ENCODE measurements at regions not wholly inside any gene's neighbourhood (a gene's known extent, or its start where the extent isn't known, plus 50 kb on each side); places are given as distances from the start of the nearest gene placed in this dataset.
"Not testable (repeated sequence)": the region's sequence is repeated elsewhere in the genome, so short reads cannot be mapped to it uniquely, and the experiment has no call there.

- peaks cover 9 to 27% of the 10 kb centered on the region in 2 donors for H3K36me3 ChIP-seq (ENCODE audit: control insufficient read depth in 1 of 2, insufficient read depth in 2 of 2, low read length in 2 of 2)
- H3K27me3 ChIP-seq (ENCODE audit: control insufficient read depth in 1 of 2, insufficient read depth in 2 of 2, low read length in 2 of 2) = no peaks in the 10 kb centered on the region
- H3K4me3 ChIP-seq (ENCODE audit: low read depth in 1 of 2, low read length in 2 of 2) = no peak overlapping the region
- no peaks in the 10 kb centered on the region for H3K4me1 ChIP-seq (ENCODE audit: control insufficient read depth in 1 of 2, insufficient read depth in 2 of 2, low read length in 2 of 2)
- H3K9me3 ChIP-seq (ENCODE audit: control insufficient read depth in 1 of 2, low read length in 2 of 2) = no peaks in the 10 kb centered on the region
- no peak overlapping the region for H3K27ac ChIP-seq (ENCODE audit: low read depth, low read length)
- H3K9ac ChIP-seq (ENCODE audit: low read depth in 1 of 2, low read length in 2 of 2) = no peak overlapping the region
Measured at GRCh38 chr7:149559711-149560110, 62.1 kb upstream of the ZNF746 start.

GRCh38 chr7:149558149-149558861 lies 60.7 kb upstream of the ZNF746 start:
- Histone ChIP-seq H3K27me3 (ENCODE audit: control insufficient read depth in 1 of 2, insufficient read depth in 2 of 2, low read length in 2 of 2) (no peaks in the 10 kb centered on the region), H3K9me3 (ENCODE audit: control insufficient read depth in 1 of 2, low read length in 2 of 2) (no peaks in the 10 kb centered on the region), H3K4me3 (ENCODE audit: low read depth in 1 of 2, low read length in 2 of 2) (no peak overlapping the region), H3K9ac (ENCODE audit: low read depth in 1 of 2, low read length in 2 of 2) (no peak overlapping the region), H3K27ac (ENCODE audit: low read depth, low read length) (no peak overlapping the region), H3K36me3 (ENCODE audit: control insufficient read depth in 1 of 2, insufficient read depth in 2 of 2, low read length in 2 of 2) (peaks cover 9 to 27% of the 10 kb centered on the region in 2 donors), H3K4me1 (ENCODE audit: control insufficient read depth in 1 of 2, insufficient read depth in 2 of 2, low read length in 2 of 2) (no peaks in the 10 kb centered on the region)

DNA sequence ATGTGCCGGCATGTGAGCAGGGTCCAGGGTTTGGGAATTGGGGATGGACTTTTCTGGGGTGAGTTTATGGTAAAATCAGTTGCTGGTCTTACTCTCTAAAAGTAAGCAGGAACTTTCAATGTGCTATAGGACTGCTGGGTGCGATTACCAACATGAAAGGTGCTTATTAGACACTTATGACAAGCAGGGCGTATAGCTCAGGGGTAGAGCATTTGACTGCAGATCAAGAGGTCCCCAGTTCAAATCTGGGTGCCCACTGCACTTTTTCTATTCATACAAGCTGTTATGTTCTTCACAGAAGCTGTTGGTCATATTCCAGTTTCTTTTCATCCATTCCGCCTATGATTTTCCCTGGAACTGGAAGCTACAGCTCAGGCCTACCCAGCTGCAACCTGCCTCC lies 58.9 kb upstream of the ZNF746 start:
- H3K9me3 ChIP-seq (ENCODE audit: control insufficient read depth in 1 of 2, low read length in 2 of 2); H3K27me3 ChIP-seq (ENCODE audit: control insufficient read depth in 1 of 2, insufficient read depth in 2 of 2, low read length in 2 of 2); H3K9ac ChIP-seq (ENCODE audit: low read depth in 1 of 2, low read length in 2 of 2); H3K27ac ChIP-seq (ENCODE audit: low read depth, low read length); H3K4me3 ChIP-seq (ENCODE audit: low read depth in 1 of 2, low read length in 2 of 2); H3K4me1 ChIP-seq (ENCODE audit: control insufficient read depth in 1 of 2, insufficient read depth in 2 of 2, low read length in 2 of 2): not testable (repeated sequence)
- peaks cover 21 to 43% of the 10 kb centered on the region in 2 donors for H3K36me3 ChIP-seq (ENCODE audit: control insufficient read depth in 1 of 2, insufficient read depth in 2 of 2, low read length in 2 of 2)

- H3K9ac ChIP-seq (ENCODE audit: low read depth in 1 of 2, low read length in 2 of 2); H3K4me1 ChIP-seq (ENCODE audit: control insufficient read depth in 1 of 2, insufficient read depth in 2 of 2, low read length in 2 of 2); H3K27ac ChIP-seq (ENCODE audit: low read depth, low read length); H3K27me3 ChIP-seq (ENCODE audit: control insufficient read depth in 1 of 2, insufficient read depth in 2 of 2, low read length in 2 of 2); H3K9me3 ChIP-seq (ENCODE audit: control insufficient read depth in 1 of 2, low read length in 2 of 2); H3K4me3 ChIP-seq (ENCODE audit: low read depth in 1 of 2, low read length in 2 of 2): not testable (repeated sequence)
- H3K36me3 ChIP-seq (ENCODE audit: control insufficient read depth in 1 of 2, insufficient read depth in 2 of 2, low read length in 2 of 2) = peaks cover 38 to 52% of the 10 kb centered on the region in 2 donors
Measured at GRCh38 chr7:149554821-149555220, 57.2 kb upstream of the ZNF746 start.

DNA sequence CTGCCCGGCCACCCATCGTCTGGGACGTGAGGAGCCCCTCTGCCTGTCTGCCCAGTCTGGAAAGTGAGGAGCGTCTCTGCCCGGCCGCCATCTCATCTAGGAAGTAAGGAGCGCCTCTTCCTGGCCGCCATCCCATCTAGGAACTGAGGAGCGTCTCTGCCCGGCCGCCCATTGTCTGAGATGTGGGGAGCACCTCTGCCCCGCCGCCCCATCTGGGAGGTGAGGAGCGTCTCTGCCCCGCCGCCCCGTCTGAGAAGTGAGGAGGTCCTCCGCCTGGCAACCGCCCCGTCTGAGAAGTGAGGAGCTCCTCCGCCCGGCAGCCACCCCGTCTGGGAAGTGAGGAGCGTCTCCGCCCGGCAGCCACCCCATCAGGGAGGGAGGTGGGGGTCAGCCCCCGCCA lies 56.4 kb upstream of the ZNF746 start:
- H3K36me3 ChIP-seq (ENCODE audit: control insufficient read depth in 1 of 2, insufficient read depth in 2 of 2, low read length in 2 of 2) = peaks cover 46 to 59% of the 10 kb centered on the region in 2 donors
- not testable (repeated sequence) for H3K4me3 ChIP-seq (ENCODE audit: low read depth in 1 of 2, low read length in 2 of 2); H3K4me1 ChIP-seq (ENCODE audit: control insufficient read depth in 1 of 2, insufficient read depth in 2 of 2, low read length in 2 of 2); H3K9me3 ChIP-seq (ENCODE audit: control insufficient read depth in 1 of 2, low read length in 2 of 2); H3K9ac ChIP-seq (ENCODE audit: low read depth in 1 of 2, low read length in 2 of 2); H3K27ac ChIP-seq (ENCODE audit: low read depth, low read length); H3K27me3 ChIP-seq (ENCODE audit: control insufficient read depth in 1 of 2, insufficient read depth in 2 of 2, low read length in 2 of 2)

- Histone ChIP-seq H3K9ac (ENCODE audit: low read depth in 1 of 2, low read length in 2 of 2) (no peak overlapping the region), H3K9me3 (ENCODE audit: control insufficient read depth in 1 of 2, low read length in 2 of 2) (peaks cover 0 to 2% of the 10 kb centered on the region in 2 donors), H3K27me3 (ENCODE audit: control insufficient read depth in 1 of 2, insufficient read depth in 2 of 2, low read length in 2 of 2) (no peaks in the 10 kb centered on the region), H3K4me1 (ENCODE audit: control insufficient read depth in 1 of 2, insufficient read depth in 2 of 2, low read length in 2 of 2) (no peaks in the 10 kb centered on the region), H3K4me3 (ENCODE audit: low read depth in 1 of 2, low read length in 2 of 2) (no peak overlapping the region), H3K36me3 (ENCODE audit: control insufficient read depth in 1 of 2, insufficient read depth in 2 of 2, low read length in 2 of 2) (peaks cover 50 to 62% of the 10 kb centered on the region in 2 donors), H3K27ac (ENCODE audit: low read depth, low read length) (no peak overlapping the region)
Measured at GRCh38 chr7:149552799-149553198, 55.2 kb upstream of the ZNF746 start.
